Neural cell (in vitro differentiated cells): ENCODE measurements at regions not wholly inside any gene's neighbourhood (a gene's known extent, or its start where the extent isn't known, plus 50 kb on each side); places are given as distances from the start of the nearest gene placed in this dataset.

Experiments
- EZH2 ChIP-seq: fragments of 200-600, 300-800 bp; shearing (Covaris generic), sonication (generic); IDR thresholded peaks from 2 replicates; pipeline ENCODE4 v1.6.1; 2014; ENCODE audit warnings: antibody characterized with exemption, low read length, borderline replicate concordance, mild to moderate bottlenecking; ENCODE audit not compliant: insufficient read depth, poor library complexity, severe bottlenecking
- POLR2AphosphoS5 ChIP-seq: IDR thresholded peaks from 2 replicates; pipeline ENCODE4 v1.6.1; 2012
- RAD21 ChIP-seq: fragments of 450-650 bp; conservative IDR thresholded peaks from 2 replicates; pipeline ENCODE4 v1.6.1; 2014; ENCODE audit warnings: antibody characterized with exemption, mild to moderate bottlenecking, moderate library complexity
- TAF1 ChIP-seq: IDR thresholded peaks from 2 replicates; pipeline ENCODE4 v1.6.1; 2012; ENCODE audit warnings: low read depth
- TF ChIP-seq, protein P1 (sequence below): fragments of 450-650 bp; IDR thresholded peaks from 2 replicates; pipeline ENCODE4 v1.5.1; 2014; ENCODE audit warnings: antibody characterized with exemption, mild to moderate bottlenecking, moderate library complexity; ENCODE audit not compliant: poor library complexity, severe bottlenecking
- TF ChIP-seq, protein P2 (sequence below): IDR thresholded peaks from 2 replicates; pipeline ENCODE4 v1.6.1; 2012; ENCODE audit warnings: borderline replicate concordance

DNA sequence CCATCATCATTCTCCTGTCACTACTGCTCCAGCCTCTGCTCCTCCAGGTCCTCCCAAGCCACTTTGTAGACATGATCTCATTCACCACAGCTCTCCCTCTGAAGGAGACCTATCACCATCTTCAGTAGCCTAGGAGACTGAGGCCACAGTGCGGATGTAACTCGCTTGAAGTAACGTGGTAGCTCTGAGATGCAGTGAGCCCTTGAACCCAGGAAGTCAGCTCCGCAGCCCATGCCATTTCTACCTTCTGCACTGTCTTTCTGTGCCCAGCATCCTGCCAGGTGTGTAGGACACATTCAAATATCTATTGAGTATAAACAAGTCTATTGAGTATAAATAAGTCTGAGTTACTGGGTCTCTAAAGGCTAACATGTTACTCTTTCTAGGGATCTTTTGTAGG, 164.4 kb downstream of the CDH26 start:
- TF ChIP-seq EZH2, result no peak
- no peak for TF ChIP-seq POLR2AphosphoS5
- TF ChIP-seq TAF1, result no peak
- TF ChIP-seq, protein P1, sequence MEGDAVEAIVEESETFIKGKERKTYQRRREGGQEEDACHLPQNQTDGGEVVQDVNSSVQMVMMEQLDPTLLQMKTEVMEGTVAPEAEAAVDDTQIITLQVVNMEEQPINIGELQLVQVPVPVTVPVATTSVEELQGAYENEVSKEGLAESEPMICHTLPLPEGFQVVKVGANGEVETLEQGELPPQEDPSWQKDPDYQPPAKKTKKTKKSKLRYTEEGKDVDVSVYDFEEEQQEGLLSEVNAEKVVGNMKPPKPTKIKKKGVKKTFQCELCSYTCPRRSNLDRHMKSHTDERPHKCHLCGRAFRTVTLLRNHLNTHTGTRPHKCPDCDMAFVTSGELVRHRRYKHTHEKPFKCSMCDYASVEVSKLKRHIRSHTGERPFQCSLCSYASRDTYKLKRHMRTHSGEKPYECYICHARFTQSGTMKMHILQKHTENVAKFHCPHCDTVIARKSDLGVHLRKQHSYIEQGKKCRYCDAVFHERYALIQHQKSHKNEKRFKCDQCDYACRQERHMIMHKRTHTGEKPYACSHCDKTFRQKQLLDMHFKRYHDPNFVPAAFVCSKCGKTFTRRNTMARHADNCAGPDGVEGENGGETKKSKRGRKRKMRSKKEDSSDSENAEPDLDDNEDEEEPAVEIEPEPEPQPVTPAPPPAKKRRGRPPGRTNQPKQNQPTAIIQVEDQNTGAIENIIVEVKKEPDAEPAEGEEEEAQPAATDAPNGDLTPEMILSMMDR, result no peak
- TF ChIP-seq, protein P2, sequence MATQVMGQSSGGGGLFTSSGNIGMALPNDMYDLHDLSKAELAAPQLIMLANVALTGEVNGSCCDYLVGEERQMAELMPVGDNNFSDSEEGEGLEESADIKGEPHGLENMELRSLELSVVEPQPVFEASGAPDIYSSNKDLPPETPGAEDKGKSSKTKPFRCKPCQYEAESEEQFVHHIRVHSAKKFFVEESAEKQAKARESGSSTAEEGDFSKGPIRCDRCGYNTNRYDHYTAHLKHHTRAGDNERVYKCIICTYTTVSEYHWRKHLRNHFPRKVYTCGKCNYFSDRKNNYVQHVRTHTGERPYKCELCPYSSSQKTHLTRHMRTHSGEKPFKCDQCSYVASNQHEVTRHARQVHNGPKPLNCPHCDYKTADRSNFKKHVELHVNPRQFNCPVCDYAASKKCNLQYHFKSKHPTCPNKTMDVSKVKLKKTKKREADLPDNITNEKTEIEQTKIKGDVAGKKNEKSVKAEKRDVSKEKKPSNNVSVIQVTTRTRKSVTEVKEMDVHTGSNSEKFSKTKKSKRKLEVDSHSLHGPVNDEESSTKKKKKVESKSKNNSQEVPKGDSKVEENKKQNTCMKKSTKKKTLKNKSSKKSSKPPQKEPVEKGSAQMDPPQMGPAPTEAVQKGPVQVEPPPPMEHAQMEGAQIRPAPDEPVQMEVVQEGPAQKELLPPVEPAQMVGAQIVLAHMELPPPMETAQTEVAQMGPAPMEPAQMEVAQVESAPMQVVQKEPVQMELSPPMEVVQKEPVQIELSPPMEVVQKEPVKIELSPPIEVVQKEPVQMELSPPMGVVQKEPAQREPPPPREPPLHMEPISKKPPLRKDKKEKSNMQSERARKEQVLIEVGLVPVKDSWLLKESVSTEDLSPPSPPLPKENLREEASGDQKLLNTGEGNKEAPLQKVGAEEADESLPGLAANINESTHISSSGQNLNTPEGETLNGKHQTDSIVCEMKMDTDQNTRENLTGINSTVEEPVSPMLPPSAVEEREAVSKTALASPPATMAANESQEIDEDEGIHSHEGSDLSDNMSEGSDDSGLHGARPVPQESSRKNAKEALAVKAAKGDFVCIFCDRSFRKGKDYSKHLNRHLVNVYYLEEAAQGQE, result no peak
- no peak for TF ChIP-seq RAD21
